HCT116 (cell line): ENCODE measurements at regions not wholly inside any gene's neighbourhood (a gene's known extent, or its start where the extent isn't known, plus 50 kb on each side); places are given as distances from the start of the nearest gene placed in this dataset.

Source experiments
- ATAC-seq: fragments of 200-7000 bp; cut with Tn5 transposase; 2 replicates; pipeline ENCODE4 v1.9.1; 2020; ENCODE audit warnings: mild to moderate bottlenecking, moderate library complexity
- BruUV-seq: library from RNA; stranded (reverse); fragments of 400-500 nt; replicated peaks from 2 replicates; lab custom pipeline; 2021; lab: Mats Ljungman, UMichigan
- CTCF ChIA-PET: fragments of 300-600 bp; sonication (Branson Sonifier 250); formaldehyde crosslinking; loops from one replicate; lab custom pipeline; 2021; ENCODE audit warnings: antibody characterized with exemption; lab: Charles Lee
- POLR2A ChIA-PET: fragments of 300-600, 350-600 bp; sonication (Branson Sonifier 250); formaldehyde crosslinking; loops from one replicate; lab custom pipeline; 2021; ENCODE audit warnings: antibody characterized with exemption; lab: Charles Lee
- RAD21 ChIA-PET, 2 experiments: fragments of 300-600 bp; sonication (Branson Sonifier 250); formaldehyde crosslinking; loops; one replicate each; lab custom pipeline; 2023; ENCODE audit warnings: low total read pairs in 2 of 2; ENCODE audit not compliant: uncharacterized antibody in 2 of 2, unreplicated experiment in 2 of 2, low non-redundant PET in 1 of 2; lab: Charles Lee
- DNase-seq: peaks from one replicate; pipeline ENCODE4 v3.0.0-alpha.2; 2010; ENCODE audit warnings: low read depth, low spot score
- H2AFZ ChIP-seq: fragments of 200-600 bp; shearing (Covaris generic), sonication (generic); 2 replicates; pipeline ENCODE4 v1.6.1; 2017; ENCODE audit warnings: low read depth, mixed run types, mixed read lengths, antibody characterized with exemption, low read length; ENCODE audit not compliant: poor library complexity, severe bottlenecking
- H3K27ac ChIP-seq: 2 replicates; pipeline ENCODE4 v1.5.1; 2012; ENCODE audit warnings: low read depth, low read length
- H3K27me3 ChIP-seq: fragments of 200-600 bp; sonication (generic); 2 replicates; pipeline ENCODE4 v1.6.1; 2016; ENCODE audit warnings: mixed run types, low read length, mixed read lengths; ENCODE audit not compliant: insufficient read depth
- H3K36me3 ChIP-seq, 2 experiments: fragments of 200-500 bp in 1 of 2; fragments of 200-600 bp in 1 of 2; sonication (Bioruptor generic) in 1 of 2; sonication (generic) in 1 of 2; 2 replicates each; pipeline versions ENCODE4 v1.5.1 to v1.6.1; 2014 to 2016; ENCODE audit warnings: low read length in 2 of 2, inconsistent platforms in 1 of 2, mixed read lengths in 1 of 2, mixed run types in 1 of 2; ENCODE audit not compliant: insufficient read depth in 2 of 2, control insufficient read depth in 1 of 2
- H3K4me1 ChIP-seq, 2 experiments: fragments of 200-600 bp in 1 of 2; sonication (generic) in 1 of 2; 2 replicates each; pipeline versions ENCODE4 v1.5.1 to v1.6.1; 2012 to 2017; ENCODE audit warnings: low read length in 2 of 2, inconsistent platforms in 1 of 2, mild to moderate bottlenecking in 1 of 2, mixed read lengths in 1 of 2, mixed run types in 1 of 2, moderate library complexity in 1 of 2; ENCODE audit not compliant: insufficient read depth in 2 of 2, control insufficient read depth in 1 of 2
- H3K4me2 ChIP-seq: fragments of 200-600 bp; sonication (generic); 2 replicates; pipeline ENCODE4 v1.6.1; 2017; ENCODE audit warnings: mixed run types, low read length, mixed read lengths
- H3K4me3 ChIP-seq, 2 experiments: fragments of 200-600 bp in 1 of 2; sonication (generic) in 1 of 2; replicated peaks in 1 of 2; 2 replicates each; pipeline ENCODE4 v1.5.1; 2011 to 2016; ENCODE audit warnings: low read length in 2 of 2, control low read depth in 1 of 2, low read depth in 1 of 2, mild to moderate bottlenecking in 1 of 2, mixed read lengths in 1 of 2, mixed run types in 1 of 2
- H3K79me2 ChIP-seq: fragments of 200-600 bp; sonication (generic); 2 replicates; pipeline ENCODE4 v1.6.1; 2017; ENCODE audit warnings: mild to moderate bottlenecking, mixed run types, low read length, moderate library complexity, mixed read lengths; ENCODE audit not compliant: insufficient read depth
- H3K9ac ChIP-seq: fragments of 200-600 bp; sonication (generic); 2 replicates; pipeline ENCODE4 v1.6.1; 2016; ENCODE audit warnings: low read length, mixed read lengths
- H3K9me2 ChIP-seq: fragments of 200-600 bp; sonication (generic), shearing (Covaris generic); 2 replicates; pipeline ENCODE4 v1.6.1; 2017; ENCODE audit warnings: mixed run types, mild to moderate bottlenecking, moderate library complexity; ENCODE audit not compliant: insufficient read depth
- H3K9me3 ChIP-seq, 2 experiments: fragments of 200-500 bp in 1 of 2; fragments of 200-600 bp in 1 of 2; sonication (Bioruptor generic) in 1 of 2; sonication (generic) in 1 of 2; 2 replicates each; pipeline ENCODE4 v1.6.1; 2014 to 2017; ENCODE audit warnings: low read length in 2 of 2, mixed read lengths in 2 of 2, inconsistent platforms in 1 of 2, low read depth in 1 of 2, mild to moderate bottlenecking in 1 of 2, mixed run types in 1 of 2, moderate library complexity in 1 of 2; ENCODE audit not compliant: control insufficient read depth in 1 of 2, insufficient read depth in 1 of 2
- H4K20me1 ChIP-seq: fragments of 200-600 bp; sonication (generic), shearing (Covaris generic); 2 replicates; pipeline ENCODE4 v1.6.1; 2017; ENCODE audit warnings: mixed run types, mild to moderate bottlenecking, moderate library complexity; ENCODE audit not compliant: insufficient read depth
- ATF3 ChIP-seq: IDR thresholded peaks from 2 replicates; pipeline ENCODE4 v1.6.1; 2012
- CEBPB ChIP-seq: IDR thresholded peaks from 2 replicates; pipeline ENCODE4 v1.6.1; 2012; ENCODE audit warnings: low read depth
- EGR1 ChIP-seq: IDR thresholded peaks from 2 replicates; pipeline ENCODE4 v1.6.1; 2012; ENCODE audit warnings: low read depth
- ELF1 ChIP-seq: IDR thresholded peaks from 2 replicates; pipeline ENCODE4 v1.6.1; 2012; ENCODE audit warnings: low read depth, borderline replicate concordance
- MAX ChIP-seq: IDR thresholded peaks from 2 replicates; pipeline ENCODE4 v1.6.1; 2012
- POLR2A ChIP-seq: IDR thresholded peaks from 2 replicates; pipeline ENCODE4 v1.7.0; 2011; ENCODE audit warnings: borderline replicate concordance; ENCODE audit not compliant: insufficient read depth, insufficient read length; ENCODE audit errors: extremely low read depth
- RAD21 ChIP-seq: IDR thresholded peaks from 2 replicates; pipeline ENCODE4 v1.6.1; 2012; ENCODE audit warnings: low read depth, mild to moderate bottlenecking
- REST ChIP-seq: IDR thresholded peaks from 2 replicates; pipeline ENCODE4 v1.6.1; 2012; ENCODE audit warnings: low read depth
- SRF ChIP-seq: IDR thresholded peaks from 2 replicates; pipeline ENCODE4 v1.6.1; 2012; ENCODE audit warnings: low read depth
- TCF7L2 ChIP-seq: IDR thresholded peaks from 2 replicates; pipeline ENCODE4 v1.7.0; 2011; ENCODE audit warnings: borderline replicate concordance, inconsistent platforms; ENCODE audit not compliant: insufficient read depth, insufficient read length; ENCODE audit errors: extremely low read depth
- YY1 ChIP-seq: IDR thresholded peaks from 2 replicates; pipeline ENCODE4 v1.6.1; 2011; ENCODE audit warnings: low read length, low read depth, moderate library complexity, mild to moderate bottlenecking; ENCODE audit not compliant: insufficient replicate concordance; ENCODE audit errors: extremely low read depth
- ZBTB33 ChIP-seq: IDR thresholded peaks from 2 replicates; pipeline ENCODE4 v1.6.1; 2011; ENCODE audit warnings: mild to moderate bottlenecking, low read length, moderate library complexity; ENCODE audit not compliant: insufficient replicate concordance; ENCODE audit errors: extremely low read depth
- intact Hi-C: fragments of 100-400 bp; cut with micrococcal nuclease; formaldehyde crosslinking; loops from 2 replicates; pipeline ENCODE4 v1.10.0; 2022

GRCh38 chr13:111584870-111585269, 264.4 kb downstream of the TEX29 start (continued):
- no peak for TF ChIP-seq ATF3
- no peak for TF ChIP-seq TCF7L2
- TF ChIP-seq ZBTB33 = no peak

- ATAC-seq (no peak), DNase-seq (no peak)
- H4K20me1 ChIP-seq = no peaks in the 10 kb centered on the region
- no peak overlapping the region for H3K4me2 ChIP-seq
- POLR2A ChIA-PET = no interaction called here
- intact Hi-C loops = no loop called here
- no TSS peak for BruUV-seq
- no peak overlapping the region for H2AFZ ChIP-seq
- H3K27ac ChIP-seq = no peak overlapping the region
- peaks cover 0 to 7% of the 10 kb centered on the region in 2 experiments; a peak in 1 of 4 replicates for H3K4me1 ChIP-seq
- no peak overlapping the region for H3K4me3 ChIP-seq
- H3K9ac ChIP-seq = no peak overlapping the region
- 0 out of 2 replicates have a peak, but pooled peaks cover 9% of the 10 kb centered on the region for H3K27me3 ChIP-seq
- no peaks in the 10 kb centered on the region for H3K79me2 ChIP-seq
- H3K9me2 ChIP-seq = no peaks in the 10 kb centered on the region
- TF ChIP-seq SRF (no peak), CEBPB (no peak), EGR1 (no peak), YY1 (no peak), ELF1 (no peak), REST (no peak), ATF3 (no peak), POLR2A (no peak), MAX (no peak), RAD21 (no peak)
- RAD21 ChIA-PET = no interaction called here
- H3K9me3 ChIP-seq = no peaks in the 10 kb centered on the region
- CTCF ChIA-PET = no interaction called here
- no peaks in the 10 kb centered on the region for H3K36me3 ChIP-seq
These were observed 265.8 kb downstream of the TEX29 start for GRCh38 chr13:111586291-111586690.
